ENCODE measurements at regions not wholly inside any gene's neighbourhood (a gene's known extent, or its start where the extent isn't known, plus 50 kb on each side); places are given as distances from the start of the nearest gene placed in this dataset.

DNA sequence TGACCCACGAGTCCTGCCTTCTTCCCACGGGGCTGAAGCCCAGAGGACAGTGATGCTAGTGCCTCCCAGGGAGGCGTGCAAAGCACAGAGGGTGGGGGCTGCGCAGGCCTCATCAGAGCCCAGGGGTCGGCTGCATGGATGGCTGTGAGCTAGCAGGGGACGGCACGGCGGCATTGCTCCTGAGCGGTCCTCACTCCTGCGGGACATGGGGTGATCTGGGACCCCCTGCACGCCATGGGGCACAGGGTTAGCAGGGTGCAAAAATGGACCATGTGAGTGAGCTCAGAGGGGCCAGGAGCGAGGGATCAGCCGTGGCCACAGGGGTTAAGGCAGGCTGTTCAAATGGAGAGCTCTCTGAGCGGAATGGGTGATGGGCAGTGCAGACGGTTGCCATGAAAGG is 138.3 kb downstream of the SNX19 start:
- no peak for DNase-seq (ENCODE audit: low spot score in 2 of 2)
- no peak for TF ChIP-seq EP300 (IDR thresholded peaks at IDR 0.05)
- TF ChIP-seq, protein P1, sequence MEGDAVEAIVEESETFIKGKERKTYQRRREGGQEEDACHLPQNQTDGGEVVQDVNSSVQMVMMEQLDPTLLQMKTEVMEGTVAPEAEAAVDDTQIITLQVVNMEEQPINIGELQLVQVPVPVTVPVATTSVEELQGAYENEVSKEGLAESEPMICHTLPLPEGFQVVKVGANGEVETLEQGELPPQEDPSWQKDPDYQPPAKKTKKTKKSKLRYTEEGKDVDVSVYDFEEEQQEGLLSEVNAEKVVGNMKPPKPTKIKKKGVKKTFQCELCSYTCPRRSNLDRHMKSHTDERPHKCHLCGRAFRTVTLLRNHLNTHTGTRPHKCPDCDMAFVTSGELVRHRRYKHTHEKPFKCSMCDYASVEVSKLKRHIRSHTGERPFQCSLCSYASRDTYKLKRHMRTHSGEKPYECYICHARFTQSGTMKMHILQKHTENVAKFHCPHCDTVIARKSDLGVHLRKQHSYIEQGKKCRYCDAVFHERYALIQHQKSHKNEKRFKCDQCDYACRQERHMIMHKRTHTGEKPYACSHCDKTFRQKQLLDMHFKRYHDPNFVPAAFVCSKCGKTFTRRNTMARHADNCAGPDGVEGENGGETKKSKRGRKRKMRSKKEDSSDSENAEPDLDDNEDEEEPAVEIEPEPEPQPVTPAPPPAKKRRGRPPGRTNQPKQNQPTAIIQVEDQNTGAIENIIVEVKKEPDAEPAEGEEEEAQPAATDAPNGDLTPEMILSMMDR (IDR thresholded peaks at IDR 0.05), result no peak
- TF ChIP-seq POLR2A (IDR thresholded peaks at IDR 0.05), result no peak
- H3K27ac ChIP-seq, result no peak overlapping the region
- H3K36me3 ChIP-seq, result no peaks in the 10 kb centered on the region
- H3K9me3 ChIP-seq, result no peaks in the 10 kb centered on the region
- no peaks in the 10 kb centered on the region for H3K27me3 ChIP-seq
- H3K4me3 ChIP-seq, result no peak overlapping the region
- H3K4me1 ChIP-seq, result peaks cover 0 to 42% (median 10%) of the 10 kb centered on the region in 4 donors
- 90 to 94% methylated on average over 14 to 15 of the region's 15 CpGs for WGBS, 2 donors

DNA sequence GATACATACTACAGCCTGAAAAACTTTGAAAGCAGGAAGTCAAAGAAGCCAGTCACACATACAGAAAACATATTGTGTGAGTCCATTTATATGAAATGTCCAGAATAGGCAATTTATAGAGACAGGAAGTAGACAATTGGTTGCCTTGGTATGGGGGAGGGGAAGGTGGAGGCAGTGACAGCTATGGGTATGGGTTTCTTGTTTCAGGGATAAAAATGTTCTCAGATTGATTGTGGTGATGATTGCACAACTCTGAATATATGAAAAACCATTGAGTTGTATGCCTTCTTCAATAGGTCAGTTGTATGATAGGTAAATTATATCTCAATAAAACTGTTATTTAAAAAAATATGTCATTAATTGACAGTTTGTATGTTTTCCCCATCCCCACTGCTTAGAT is 137.6 kb downstream of the SNX19 start:
- TF ChIP-seq EP300 (IDR thresholded peaks at IDR 0.05) (no peak), POLR2A (IDR thresholded peaks at IDR 0.05) (no peak)
- TF ChIP-seq, protein P1 (IDR thresholded peaks at IDR 0.05), result no peak
- no peaks in the 10 kb centered on the region for H3K27me3 ChIP-seq
- H3K4me1 ChIP-seq, result peaks cover 0 to 41% (median 10%) of the 10 kb centered on the region in 4 donors
- no peak for DNase-seq (ENCODE audit: low spot score in 2 of 2)
- H3K4me3 ChIP-seq, result no peak overlapping the region
- H3K27ac ChIP-seq, result no peak overlapping the region
- H3K9me3 ChIP-seq, result no peaks in the 10 kb centered on the region
- H3K36me3 ChIP-seq, result no peaks in the 10 kb centered on the region

- 93 to 94% methylated on average over 1 of the region's 1 CpG for WGBS, 2 donors
- no peaks in the 10 kb centered on the region for H3K27me3 ChIP-seq
- no peak overlapping the region for H3K27ac ChIP-seq
- no peaks in the 10 kb centered on the region for H3K36me3 ChIP-seq
- DNase-seq (ENCODE audit: low spot score in 2 of 2), result no peak
- H3K4me1 ChIP-seq, result peaks cover 0 to 36% (median 9%) of the 10 kb centered on the region in 4 donors
- TF ChIP-seq, protein P1 (IDR thresholded peaks at IDR 0.05), result no peak
- no peak overlapping the region for H3K4me3 ChIP-seq
- no peaks in the 10 kb centered on the region for H3K9me3 ChIP-seq
These were observed 137.0 kb downstream of the SNX19 start for GRCh38 chr11:130779267-130779666.

GRCh38 chr11:130779943-130780342 is 136.3 kb downstream of the SNX19 start:
- H3K36me3 ChIP-seq, result no peaks in the 10 kb centered on the region
- TF ChIP-seq EP300 (IDR thresholded peaks at IDR 0.05), result no peak
- TF ChIP-seq, protein P1 (IDR thresholded peaks at IDR 0.05), result no peak
- no peak for TF ChIP-seq POLR2A (IDR thresholded peaks at IDR 0.05)
- DNase-seq (ENCODE audit: low spot score in 2 of 2), result no peak

DNA sequence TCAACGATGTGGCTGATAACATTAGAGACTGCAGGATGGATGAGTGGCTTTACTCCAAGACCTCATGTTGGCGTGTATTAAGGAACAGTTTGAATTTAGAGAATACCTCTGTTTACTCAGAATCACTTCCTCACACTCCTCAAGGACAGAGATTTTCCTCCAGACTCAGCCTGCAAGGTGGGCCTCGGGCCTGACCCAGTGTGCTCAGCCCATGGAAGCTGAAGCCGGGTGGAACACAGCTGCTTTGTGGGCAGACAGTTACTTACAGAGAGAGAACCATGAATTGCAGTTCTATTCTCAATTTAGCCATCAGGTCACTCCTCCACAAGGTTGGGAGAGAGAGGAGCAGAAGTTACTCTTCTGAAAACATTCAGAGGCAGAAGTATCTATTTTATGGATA is 135.8 kb downstream of the SNX19 start:
- Histone ChIP-seq H3K9me3 (no peaks in the 10 kb centered on the region), H3K27me3 (no peaks in the 10 kb centered on the region), H3K27ac (no peak overlapping the region), H3K4me1 (peaks cover 0 to 26% (median 9%) of the 10 kb centered on the region in 4 donors), H3K36me3 (no peaks in the 10 kb centered on the region), H3K4me3 (no peak overlapping the region)
- WGBS, 2 donors, result 79 to 87% methylated on average over 4 of the region's 4 CpGs
- no peak for TF ChIP-seq EP300 (IDR thresholded peaks at IDR 0.05)
- TF ChIP-seq POLR2A (IDR thresholded peaks at IDR 0.05), result no peak
- TF ChIP-seq, protein P1 (IDR thresholded peaks at IDR 0.05), result no peak
- no peak for DNase-seq (ENCODE audit: low spot score in 2 of 2)

More at GRCh38 chr11:130779943-130780342, 136.3 kb downstream of the SNX19 start:
- peaks cover 0 to 31% (median 9%) of the 10 kb centered on the region in 4 donors for H3K4me1 ChIP-seq
- 86 to 88% methylated on average over 5 of the region's 5 CpGs for WGBS, 2 donors
- H3K27ac ChIP-seq, result no peak overlapping the region
- H3K9me3 ChIP-seq, result no peaks in the 10 kb centered on the region
- H3K27me3 ChIP-seq, result no peaks in the 10 kb centered on the region
- no peak overlapping the region for H3K4me3 ChIP-seq
